ENCODE measurements at regions not wholly inside any gene's neighbourhood (a gene's known extent, or its start where the extent isn't known, plus 50 kb on each side); places are given as distances from the start of the nearest gene placed in this dataset.
"Not testable (repeated sequence)": the region's sequence is repeated elsewhere in the genome, so short reads cannot be mapped to it uniquely, and the experiment has no call there.

DNA sequence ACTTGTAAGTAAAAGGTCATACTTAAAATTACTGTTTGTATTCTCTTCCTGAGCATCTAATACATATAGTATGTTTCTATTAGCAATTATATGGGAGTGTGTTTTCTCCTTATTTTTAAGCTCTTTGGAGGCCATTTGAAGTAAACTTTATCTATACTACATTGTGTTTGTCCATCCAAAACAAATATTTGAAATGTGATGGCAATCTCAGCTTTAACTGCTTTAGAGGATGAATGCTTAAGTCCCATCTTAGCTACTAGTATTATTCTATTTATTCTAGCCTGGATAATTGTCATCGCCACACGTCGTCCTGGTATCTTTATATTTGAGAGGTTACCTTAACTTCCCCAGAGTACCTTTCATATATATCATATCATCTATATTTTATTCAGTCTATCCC, 335.8 kb downstream of the NAF1 start:
- no peak overlapping the region for H3K27ac ChIP-seq
- TF ChIP-seq ZFX (IDR thresholded peaks at IDR 0.05), result no peak
- TF ChIP-seq, protein P1, sequence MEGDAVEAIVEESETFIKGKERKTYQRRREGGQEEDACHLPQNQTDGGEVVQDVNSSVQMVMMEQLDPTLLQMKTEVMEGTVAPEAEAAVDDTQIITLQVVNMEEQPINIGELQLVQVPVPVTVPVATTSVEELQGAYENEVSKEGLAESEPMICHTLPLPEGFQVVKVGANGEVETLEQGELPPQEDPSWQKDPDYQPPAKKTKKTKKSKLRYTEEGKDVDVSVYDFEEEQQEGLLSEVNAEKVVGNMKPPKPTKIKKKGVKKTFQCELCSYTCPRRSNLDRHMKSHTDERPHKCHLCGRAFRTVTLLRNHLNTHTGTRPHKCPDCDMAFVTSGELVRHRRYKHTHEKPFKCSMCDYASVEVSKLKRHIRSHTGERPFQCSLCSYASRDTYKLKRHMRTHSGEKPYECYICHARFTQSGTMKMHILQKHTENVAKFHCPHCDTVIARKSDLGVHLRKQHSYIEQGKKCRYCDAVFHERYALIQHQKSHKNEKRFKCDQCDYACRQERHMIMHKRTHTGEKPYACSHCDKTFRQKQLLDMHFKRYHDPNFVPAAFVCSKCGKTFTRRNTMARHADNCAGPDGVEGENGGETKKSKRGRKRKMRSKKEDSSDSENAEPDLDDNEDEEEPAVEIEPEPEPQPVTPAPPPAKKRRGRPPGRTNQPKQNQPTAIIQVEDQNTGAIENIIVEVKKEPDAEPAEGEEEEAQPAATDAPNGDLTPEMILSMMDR (conservative IDR thresholded peaks at IDR 0.05), result no peak

DNA sequence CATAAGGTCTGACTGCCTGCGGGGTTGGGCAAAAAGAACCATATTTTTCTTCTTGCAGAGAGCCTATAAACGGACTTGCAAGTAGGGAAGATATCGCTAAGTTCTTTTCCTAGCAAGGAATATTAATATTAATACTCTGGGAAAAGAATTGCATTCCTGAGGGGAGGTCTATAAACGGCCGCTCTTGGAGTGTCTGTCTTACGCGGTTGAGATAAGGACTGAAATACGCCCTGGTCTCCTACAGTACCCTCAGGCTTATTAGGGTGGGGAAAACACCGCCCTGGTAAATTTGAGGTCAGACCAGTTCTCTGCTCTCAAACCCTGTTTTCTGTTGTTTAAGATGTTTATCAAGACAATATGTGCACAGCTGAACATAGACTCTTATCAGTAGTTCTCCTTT, 349.3 kb downstream of the NAF1 start:
- not testable (repeated sequence) for H3K27ac ChIP-seq

DNA sequence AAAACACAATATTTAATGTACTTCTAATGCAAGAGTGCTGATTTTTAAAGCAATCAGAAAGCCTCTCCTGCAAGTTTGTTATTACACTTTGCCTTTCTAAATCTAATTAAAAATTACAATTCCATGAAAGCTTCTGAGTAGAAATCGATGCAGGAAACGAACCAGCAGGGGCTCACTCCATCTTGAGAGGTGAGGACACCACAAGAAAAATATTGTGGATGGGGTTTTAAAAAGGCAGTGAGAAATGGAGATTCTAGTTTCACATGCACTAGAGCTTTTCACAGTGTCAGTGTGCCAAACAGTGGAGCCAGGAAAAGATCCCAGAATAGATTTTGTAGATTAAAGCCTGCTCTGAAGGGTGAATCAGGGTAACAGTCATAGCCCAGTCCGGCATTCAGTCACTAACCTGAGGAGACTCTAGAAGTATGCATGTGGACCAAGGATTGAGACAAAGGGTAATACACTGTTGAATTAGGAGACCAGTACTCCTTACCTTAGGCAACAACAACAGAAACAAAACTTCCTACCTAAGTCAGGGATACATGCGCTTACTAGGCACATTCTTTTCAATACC, 362.3 kb downstream of the NAF1 start:
- H3K27ac ChIP-seq, result no peak overlapping the region
- TF ChIP-seq ZFX (IDR thresholded peaks at IDR 0.05), result no peak
- TF ChIP-seq, protein P1 (conservative IDR thresholded peaks at IDR 0.05), result no peak

DNA sequence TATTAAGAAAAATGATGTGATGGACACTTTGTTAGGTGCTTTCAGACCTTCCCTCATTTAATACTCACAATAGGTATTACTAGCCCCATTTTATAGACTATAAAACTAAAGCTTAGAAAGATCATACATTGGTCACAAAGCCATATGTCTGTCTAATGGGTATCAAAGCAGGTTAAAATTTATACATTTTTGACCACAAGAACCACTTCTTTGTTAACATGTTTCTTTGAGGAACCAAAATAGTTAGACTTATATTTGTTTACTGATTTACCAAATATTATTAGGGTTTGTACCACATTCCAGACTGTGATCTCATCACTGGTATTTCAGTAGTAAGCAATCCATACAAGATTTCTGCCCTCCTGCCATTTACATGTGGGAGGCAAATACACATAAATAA, 363.3 kb downstream of the NAF1 start:
- TF ChIP-seq, protein P1 (conservative IDR thresholded peaks at IDR 0.05), result no peak
- TF ChIP-seq ZFX (IDR thresholded peaks at IDR 0.05), result no peak
- H3K27ac ChIP-seq, result no peak overlapping the region

DNA sequence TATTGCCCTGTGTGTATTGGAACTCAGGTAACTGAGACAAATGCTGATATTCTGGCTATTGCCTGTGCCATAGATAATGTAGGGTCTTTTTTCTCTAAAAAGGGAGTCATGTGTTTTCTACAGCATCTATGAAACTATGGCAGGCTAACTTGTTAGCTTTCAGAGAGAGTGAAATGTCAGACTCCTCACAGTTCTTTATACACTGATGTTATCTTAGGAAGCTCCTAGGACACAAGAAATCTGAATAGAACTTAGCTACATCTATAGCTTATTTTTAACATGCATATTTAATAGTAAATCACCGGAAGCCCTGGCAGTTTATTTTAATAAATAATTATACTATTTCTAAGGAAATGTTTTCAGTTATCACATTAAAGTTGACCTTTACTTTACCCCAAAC, 369.6 kb downstream of the NAF1 start:
- no peak overlapping the region for H3K27ac ChIP-seq
- TF ChIP-seq ZFX (IDR thresholded peaks at IDR 0.05), result no peak
- TF ChIP-seq, protein P1 (conservative IDR thresholded peaks at IDR 0.05), result no peak

DNA sequence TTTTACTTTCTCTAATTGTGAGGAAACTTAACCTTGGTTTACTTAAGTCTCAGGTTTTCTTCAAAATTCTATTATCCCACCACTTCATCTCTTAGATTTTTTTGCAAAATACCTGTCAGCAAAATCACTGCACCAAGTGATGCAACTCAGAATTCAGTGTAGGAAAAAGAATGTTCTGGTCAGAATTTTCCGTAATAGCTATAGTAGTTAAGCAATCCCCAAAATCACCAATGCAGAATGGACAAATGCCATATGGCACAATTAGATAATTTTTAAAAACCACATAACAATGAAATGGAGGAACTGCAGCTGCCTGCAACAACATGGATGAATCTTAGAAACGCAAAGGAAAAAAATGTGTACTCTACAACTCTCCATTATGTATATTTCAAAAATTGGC, 373.1 kb downstream of the NAF1 start:
- H3K27ac ChIP-seq, result no peak overlapping the region
- TF ChIP-seq ZFX (IDR thresholded peaks at IDR 0.05), result no peak
- TF ChIP-seq, protein P1 (conservative IDR thresholded peaks at IDR 0.05), result no peak

DNA sequence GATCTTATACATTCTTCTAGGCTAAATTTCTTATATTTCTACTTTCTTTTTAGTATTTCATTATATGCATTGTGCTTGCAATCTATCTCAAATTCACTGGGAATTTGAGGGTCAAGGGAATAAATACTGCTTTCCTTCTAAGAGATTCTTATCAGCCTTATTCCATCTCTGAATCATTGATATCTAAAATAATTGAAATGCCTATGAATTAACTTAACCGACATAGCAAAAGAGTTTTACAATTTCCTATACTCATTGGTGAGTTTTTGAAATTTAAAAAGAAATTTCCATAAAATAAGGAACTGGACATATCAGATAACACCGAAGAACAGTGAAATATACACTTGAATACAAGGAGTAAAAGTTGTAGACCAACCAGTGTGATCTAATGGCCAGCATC, 373.7 kb downstream of the NAF1 start:
- no peak overlapping the region for H3K27ac ChIP-seq
- TF ChIP-seq, protein P1 (conservative IDR thresholded peaks at IDR 0.05), result no peak
- no peak for TF ChIP-seq ZFX (IDR thresholded peaks at IDR 0.05)

DNA sequence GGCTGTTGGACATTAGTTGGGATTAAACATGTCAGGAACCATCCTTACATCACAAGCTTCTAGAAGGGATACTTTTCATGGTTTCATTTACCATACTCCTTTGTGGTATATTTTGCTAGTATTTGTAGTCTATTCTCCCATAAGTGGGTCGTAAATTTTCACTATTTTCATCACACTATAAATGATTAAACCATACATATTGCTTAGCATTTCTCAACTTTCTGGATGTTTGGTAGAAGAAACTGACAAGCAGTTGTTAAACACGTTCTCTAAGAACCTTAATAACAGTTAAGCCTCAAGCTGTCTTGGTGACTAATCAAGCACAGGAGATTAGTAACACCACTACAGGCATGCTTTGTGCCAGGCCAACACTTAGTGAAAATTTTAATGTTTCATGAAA, 375.5 kb downstream of the NAF1 start:
- TF ChIP-seq, protein P1 (conservative IDR thresholded peaks at IDR 0.05), result no peak
- no peak for TF ChIP-seq ZFX (IDR thresholded peaks at IDR 0.05)
- no peak overlapping the region for H3K27ac ChIP-seq
